Lower leg skin (tissue), 3 donors: ENCODE measurements at regions not wholly inside any gene's neighbourhood (a gene's known extent, or its start where the extent isn't known, plus 50 kb on each side); places are given as distances from the start of the nearest gene placed in this dataset.

Source experiments
- POLR2A ChIP-seq, 2 donors: fragments of 450-650 bp; IDR thresholded peaks; one replicate each; pipeline ENCODE4 v1.6.1; 2016 to 2017; ENCODE audit warnings: antibody characterized with exemption in 2 of 2, mild to moderate bottlenecking in 1 of 2, moderate library complexity in 1 of 2
- TF ChIP-seq, protein P1 (sequence below), 3 donors: fragments of 450-650 bp; IDR thresholded peaks; one replicate each; pipeline ENCODE4 v1.5.1; 2016; ENCODE audit warnings: antibody characterized with exemption in 3 of 3, mild to moderate bottlenecking in 3 of 3, moderate library complexity in 2 of 3

DNA sequence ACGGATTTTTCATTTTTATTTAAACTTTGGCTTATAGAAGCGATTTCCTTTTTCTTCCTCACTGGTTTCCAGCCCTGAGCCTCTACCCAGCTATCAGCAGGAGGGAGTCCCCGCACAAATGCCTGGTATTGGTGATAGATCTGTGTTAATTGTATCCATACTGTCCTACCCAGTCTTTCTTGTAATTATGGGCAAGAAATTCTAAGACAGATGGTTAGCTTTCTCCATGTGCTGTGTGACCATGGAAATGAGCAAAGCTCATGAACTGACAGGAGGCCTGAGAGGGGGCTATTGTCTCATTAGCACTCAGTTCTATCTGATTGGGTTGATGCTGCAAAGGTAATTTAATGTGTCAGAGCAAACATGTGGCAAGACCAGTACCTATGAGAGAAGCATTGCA, 108.1 kb upstream of the IVNS1ABP start:
- TF ChIP-seq POLR2A (IDR thresholded peaks at IDR 0.05) = no peak
- TF ChIP-seq, protein P1, sequence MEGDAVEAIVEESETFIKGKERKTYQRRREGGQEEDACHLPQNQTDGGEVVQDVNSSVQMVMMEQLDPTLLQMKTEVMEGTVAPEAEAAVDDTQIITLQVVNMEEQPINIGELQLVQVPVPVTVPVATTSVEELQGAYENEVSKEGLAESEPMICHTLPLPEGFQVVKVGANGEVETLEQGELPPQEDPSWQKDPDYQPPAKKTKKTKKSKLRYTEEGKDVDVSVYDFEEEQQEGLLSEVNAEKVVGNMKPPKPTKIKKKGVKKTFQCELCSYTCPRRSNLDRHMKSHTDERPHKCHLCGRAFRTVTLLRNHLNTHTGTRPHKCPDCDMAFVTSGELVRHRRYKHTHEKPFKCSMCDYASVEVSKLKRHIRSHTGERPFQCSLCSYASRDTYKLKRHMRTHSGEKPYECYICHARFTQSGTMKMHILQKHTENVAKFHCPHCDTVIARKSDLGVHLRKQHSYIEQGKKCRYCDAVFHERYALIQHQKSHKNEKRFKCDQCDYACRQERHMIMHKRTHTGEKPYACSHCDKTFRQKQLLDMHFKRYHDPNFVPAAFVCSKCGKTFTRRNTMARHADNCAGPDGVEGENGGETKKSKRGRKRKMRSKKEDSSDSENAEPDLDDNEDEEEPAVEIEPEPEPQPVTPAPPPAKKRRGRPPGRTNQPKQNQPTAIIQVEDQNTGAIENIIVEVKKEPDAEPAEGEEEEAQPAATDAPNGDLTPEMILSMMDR (IDR thresholded peaks at IDR 0.05) = no peak
